AG10803 (cell line): ENCODE measurements at regions not wholly inside any gene's neighbourhood (a gene's known extent, or its start where the extent isn't known, plus 50 kb on each side); places are given as distances from the start of the nearest gene placed in this dataset.

Experiments used
- DNase-seq: peaks from one replicate; pipeline ENCODE4 v3.0.0; 2010; ENCODE audit warnings: low read depth
- H3K4me3 ChIP-seq: 2 replicates; pipeline ENCODE4 v1.5.1; 2011; ENCODE audit warnings: mild to moderate bottlenecking, low read length, control low read depth
- TF ChIP-seq, protein P1 (sequence below): conservative IDR thresholded peaks from 2 replicates; pipeline ENCODE4 v1.5.1; 2011; ENCODE audit warnings: mild to moderate bottlenecking, low read length, control low read depth, inconsistent platforms

DNA sequence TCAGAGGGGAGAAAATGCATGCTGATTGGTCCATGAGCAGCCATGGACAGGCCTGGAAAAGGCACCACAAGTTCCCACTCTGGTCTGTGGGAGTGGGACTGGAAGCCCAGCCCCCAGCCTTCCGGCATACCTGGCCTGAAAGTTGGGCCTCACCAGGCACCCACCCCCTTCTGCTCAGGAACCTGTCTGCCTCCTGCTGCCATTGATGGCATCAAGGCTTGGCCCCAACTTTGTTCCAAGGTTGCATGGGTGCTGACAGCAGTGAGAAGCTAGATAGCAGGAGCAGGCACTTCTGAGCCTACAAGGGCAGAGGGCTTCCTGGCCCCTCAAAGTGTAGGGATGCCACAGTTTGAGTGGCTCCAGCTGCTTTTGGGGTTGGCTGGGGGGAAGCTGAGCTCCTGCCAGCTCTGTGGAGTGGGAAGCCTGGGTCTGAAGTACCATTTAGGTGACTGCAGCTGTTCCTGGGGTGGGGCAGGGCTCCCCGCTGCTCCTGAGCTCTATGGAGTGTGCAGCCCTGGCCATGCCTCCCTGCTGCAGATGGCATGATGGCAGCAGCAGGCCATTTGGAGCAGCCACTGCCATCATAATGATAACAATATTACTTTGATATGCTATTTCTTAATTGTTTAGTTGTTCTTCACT lies 1054.1 kb upstream of the GBE1 start:
- TF ChIP-seq, protein P1, sequence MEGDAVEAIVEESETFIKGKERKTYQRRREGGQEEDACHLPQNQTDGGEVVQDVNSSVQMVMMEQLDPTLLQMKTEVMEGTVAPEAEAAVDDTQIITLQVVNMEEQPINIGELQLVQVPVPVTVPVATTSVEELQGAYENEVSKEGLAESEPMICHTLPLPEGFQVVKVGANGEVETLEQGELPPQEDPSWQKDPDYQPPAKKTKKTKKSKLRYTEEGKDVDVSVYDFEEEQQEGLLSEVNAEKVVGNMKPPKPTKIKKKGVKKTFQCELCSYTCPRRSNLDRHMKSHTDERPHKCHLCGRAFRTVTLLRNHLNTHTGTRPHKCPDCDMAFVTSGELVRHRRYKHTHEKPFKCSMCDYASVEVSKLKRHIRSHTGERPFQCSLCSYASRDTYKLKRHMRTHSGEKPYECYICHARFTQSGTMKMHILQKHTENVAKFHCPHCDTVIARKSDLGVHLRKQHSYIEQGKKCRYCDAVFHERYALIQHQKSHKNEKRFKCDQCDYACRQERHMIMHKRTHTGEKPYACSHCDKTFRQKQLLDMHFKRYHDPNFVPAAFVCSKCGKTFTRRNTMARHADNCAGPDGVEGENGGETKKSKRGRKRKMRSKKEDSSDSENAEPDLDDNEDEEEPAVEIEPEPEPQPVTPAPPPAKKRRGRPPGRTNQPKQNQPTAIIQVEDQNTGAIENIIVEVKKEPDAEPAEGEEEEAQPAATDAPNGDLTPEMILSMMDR, result no peak
- no peak for DNase-seq
- H3K4me3 ChIP-seq, result no peak overlapping the region

DNA sequence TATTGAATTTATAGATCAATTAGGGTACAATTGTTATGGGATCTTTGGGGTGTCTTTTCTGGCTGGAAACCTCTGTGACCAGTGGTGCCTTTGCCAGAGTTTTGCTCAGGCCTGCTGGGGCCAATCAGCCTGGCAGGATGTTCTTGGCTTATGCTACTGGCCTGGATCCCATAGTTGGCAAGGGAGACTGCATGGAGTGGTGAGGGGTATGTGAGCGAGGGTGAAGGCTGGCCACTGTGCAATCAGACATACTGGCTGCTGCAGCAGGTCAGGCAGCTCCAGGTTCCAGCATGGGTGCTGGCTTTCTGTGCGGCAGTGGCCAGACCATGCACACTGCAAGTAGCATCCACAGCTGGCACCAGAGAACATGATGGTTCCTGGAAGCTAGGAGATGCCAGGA lies 1053.2 kb upstream of the GBE1 start:
- TF ChIP-seq, protein P1, result no peak
- no peak for DNase-seq
- H3K4me3 ChIP-seq, result no peak overlapping the region

DNA sequence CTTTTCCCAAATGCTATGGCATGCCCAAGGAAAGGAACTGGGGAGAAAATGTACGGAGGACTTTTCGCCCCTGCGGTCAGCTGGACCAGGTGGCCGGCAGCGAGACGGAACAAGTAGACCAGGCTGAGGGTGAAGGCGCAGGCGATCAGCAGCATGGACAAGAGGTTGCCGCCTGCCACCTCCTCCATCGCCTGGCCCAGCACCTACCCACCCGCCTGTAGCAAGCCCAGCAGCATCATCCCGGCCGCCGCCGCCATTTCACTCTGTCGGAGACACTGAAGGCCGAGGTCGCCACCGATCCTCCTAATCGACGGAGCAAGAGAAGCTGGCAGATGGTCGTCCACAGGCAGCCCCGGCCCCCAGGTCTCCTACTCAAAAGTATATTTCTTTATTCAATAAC lies 1046.3 kb upstream of the GBE1 start:
- no peak for DNase-seq
- H3K4me3 ChIP-seq, result no peak overlapping the region
- TF ChIP-seq, protein P1, result no peak

DNA sequence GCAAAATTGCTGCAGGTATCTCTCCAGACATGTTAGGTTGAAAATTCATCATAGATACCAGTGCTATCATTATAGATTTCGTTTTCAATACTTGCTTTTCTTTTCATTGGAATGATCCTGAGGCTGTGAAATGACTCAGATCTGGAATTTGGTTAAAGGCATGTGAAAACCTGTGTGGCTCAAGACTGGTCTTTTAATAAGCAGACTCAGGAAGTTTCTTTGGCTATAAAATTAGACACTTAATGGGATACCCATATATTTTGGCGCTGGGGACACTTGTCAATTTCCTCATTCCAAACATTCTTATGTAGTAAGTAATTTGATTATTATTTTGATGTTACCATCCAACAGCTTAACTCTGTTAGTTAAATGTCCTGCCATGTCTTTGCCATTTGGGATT lies 1041.1 kb upstream of the GBE1 start:
- DNase-seq, result no peak
- TF ChIP-seq, protein P1, result no peak
- H3K4me3 ChIP-seq, result no peak overlapping the region

DNA sequence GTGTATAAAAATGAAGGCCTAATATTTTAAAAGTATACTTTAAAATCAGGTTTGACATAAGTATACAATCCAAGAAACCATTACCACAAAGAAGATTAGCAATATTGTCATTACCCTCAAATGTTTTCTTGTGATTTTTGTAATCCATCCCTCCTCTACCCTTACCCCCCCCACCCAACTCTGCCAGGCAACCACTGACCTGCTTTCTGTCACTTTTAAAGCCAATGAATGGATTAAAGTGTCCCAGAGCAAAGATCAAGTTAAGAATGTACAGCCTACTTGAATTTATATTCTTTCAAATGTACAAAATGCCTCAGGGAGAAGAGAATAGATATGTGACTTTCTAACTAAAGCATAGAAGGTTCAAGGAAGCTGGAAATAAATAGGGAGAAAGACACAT lies 1038.8 kb upstream of the GBE1 start:
- no peak for DNase-seq
- H3K4me3 ChIP-seq, result no peak overlapping the region
- TF ChIP-seq, protein P1, result no peak

DNA sequence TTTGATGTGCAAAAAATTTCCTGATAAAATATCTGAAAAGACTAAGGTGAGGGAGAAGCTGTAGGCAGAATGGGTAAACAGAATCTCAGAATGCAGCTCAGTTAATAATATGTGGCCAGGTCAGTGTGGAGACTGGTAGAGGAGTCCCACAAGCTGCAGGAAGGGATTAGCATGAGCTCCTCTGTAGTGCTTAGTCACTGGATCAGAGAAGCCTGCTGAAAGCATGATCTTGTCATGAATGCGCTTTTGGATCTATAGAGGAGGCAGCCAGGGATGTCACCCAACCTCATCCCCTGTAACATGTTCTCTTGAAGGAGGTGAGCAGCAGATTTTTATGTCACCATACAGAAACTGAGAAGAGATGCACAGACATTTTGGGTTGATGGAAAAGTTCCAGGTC lies 1035.3 kb upstream of the GBE1 start:
- TF ChIP-seq, protein P1, result no peak
- DNase-seq, result no peak
- no peak overlapping the region for H3K4me3 ChIP-seq

DNA sequence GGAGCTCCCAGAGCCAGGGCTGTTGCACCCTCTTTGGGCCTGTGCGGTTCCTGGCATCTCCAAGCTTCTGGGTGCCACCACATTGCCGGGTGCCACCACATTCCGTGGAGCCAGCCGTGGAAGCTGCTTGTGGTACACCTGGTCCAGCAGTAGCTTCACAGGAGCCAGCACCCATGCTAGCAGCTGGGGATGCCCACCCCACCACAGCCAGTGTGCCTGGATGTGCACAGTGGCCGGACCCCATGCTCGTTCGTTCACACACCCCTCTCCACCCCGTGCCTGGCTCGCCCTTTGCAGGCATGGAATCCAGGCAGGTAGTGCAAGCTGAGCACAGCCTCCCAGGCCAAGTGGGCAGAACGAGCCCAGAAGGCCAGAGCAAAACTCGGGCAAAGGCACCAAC lies 1029.8 kb upstream of the GBE1 start:
- TF ChIP-seq, protein P1, result no peak
- H3K4me3 ChIP-seq, result no peak overlapping the region
- DNase-seq, result no peak
